MM.1S (cell line): ENCODE measurements at regions not wholly inside any gene's neighbourhood (a gene's known extent, or its start where the extent isn't known, plus 50 kb on each side); places are given as distances from the start of the nearest gene placed in this dataset.

Experiments
- DNase-seq: peaks from one replicate; pipeline ENCODE4 v3.0.0-alpha.2; 2015
- H2AFZ ChIP-seq: fragments of 300-600 bp; sonication (generic); 2 replicates; pipeline ENCODE4 v1.6.0; 2016; ENCODE audit warnings: antibody characterized with exemption, low read length
- H3F3A ChIP-seq: fragments of 300-600 bp; sonication (generic); 2 replicates; pipeline ENCODE4 v1.6.1; 2016; ENCODE audit warnings: mild to moderate bottlenecking, antibody characterized with exemption, low read length, moderate library complexity, mixed read lengths; ENCODE audit not compliant: insufficient read depth
- H3K27ac ChIP-seq: fragments of 300-600 bp; sonication (generic); 2 replicates; pipeline ENCODE4 v1.5.1; 2016; ENCODE audit warnings: mild to moderate bottlenecking, low read length
- H3K27me3 ChIP-seq: fragments of 300-600 bp; sonication (generic); replicated peaks from 2 replicates; pipeline ENCODE4 v1.6.0; 2016; ENCODE audit warnings: low read length; ENCODE audit not compliant: insufficient read depth
- H3K36me3 ChIP-seq: fragments of 300-600 bp; sonication (generic); replicated peaks from 2 replicates; pipeline ENCODE4 v1.6.1; 2016; ENCODE audit warnings: mild to moderate bottlenecking, low read length, mixed read lengths; ENCODE audit not compliant: insufficient read depth
- H3K4me1 ChIP-seq: fragments of 300-600 bp; sonication (generic); 2 replicates; pipeline ENCODE4 v1.6.1; 2016; ENCODE audit warnings: low read length, mixed read lengths
- H3K4me2 ChIP-seq: fragments of 300-600 bp; sonication (generic); 2 replicates; pipeline ENCODE4 v1.6.0; 2016; ENCODE audit warnings: low read depth, low read length
- H3K4me3 ChIP-seq: fragments of 300-600 bp; sonication (generic); 2 replicates; pipeline ENCODE4 v1.5.1; 2016; ENCODE audit warnings: low read length, mixed read lengths
- H3K79me2 ChIP-seq: fragments of 300-600 bp; sonication (generic); 2 replicates; pipeline ENCODE4 v1.6.1; 2016; ENCODE audit warnings: mixed run types, low read length, mixed read lengths
- H3K9ac ChIP-seq: fragments of 300-600 bp; sonication (generic); 2 replicates; pipeline ENCODE4 v1.6.1; 2016; ENCODE audit warnings: low read length, mixed read lengths
- H3K9me2 ChIP-seq: fragments of 300-600 bp; sonication (generic); replicated peaks from 2 replicates; pipeline ENCODE4 v1.6.1; 2016; ENCODE audit warnings: mild to moderate bottlenecking, low read length, mixed read lengths; ENCODE audit not compliant: insufficient read depth
- H3K9me3 ChIP-seq: fragments of 300-600 bp; sonication (generic); replicated peaks from 2 replicates; pipeline ENCODE4 v1.6.1; 2016; ENCODE audit warnings: mild to moderate bottlenecking, low read length, mixed read lengths; ENCODE audit not compliant: insufficient read depth
- H4K20me1 ChIP-seq: fragments of 300-600 bp; sonication (generic); 2 replicates; pipeline ENCODE4 v1.6.1; 2016; ENCODE audit warnings: mild to moderate bottlenecking, low read length, moderate library complexity, mixed read lengths; ENCODE audit not compliant: insufficient read depth
- CTCF ChIP-seq: fragments of 300-600 bp; sonication (generic); IDR thresholded peaks from 2 replicates; pipeline ENCODE4 v1.5.1; 2016; ENCODE audit warnings: antibody characterized with exemption, low read length, mixed read lengths
- EZH2 ChIP-seq: fragments of 300-600 bp; sonication (generic); optimal IDR thresholded peaks from 2 replicates; pipeline ENCODE3; 2017; ENCODE audit warnings: low read depth, mild to moderate bottlenecking, antibody characterized with exemption, low read length, mixed read lengths
- EZH2phosphoT487 ChIP-seq: fragments of 300-600 bp; sonication (generic); IDR thresholded peaks from 2 replicates; pipeline ENCODE4 v1.6.1; 2018; ENCODE audit warnings: antibody characterized with exemption, low read length

DNA sequence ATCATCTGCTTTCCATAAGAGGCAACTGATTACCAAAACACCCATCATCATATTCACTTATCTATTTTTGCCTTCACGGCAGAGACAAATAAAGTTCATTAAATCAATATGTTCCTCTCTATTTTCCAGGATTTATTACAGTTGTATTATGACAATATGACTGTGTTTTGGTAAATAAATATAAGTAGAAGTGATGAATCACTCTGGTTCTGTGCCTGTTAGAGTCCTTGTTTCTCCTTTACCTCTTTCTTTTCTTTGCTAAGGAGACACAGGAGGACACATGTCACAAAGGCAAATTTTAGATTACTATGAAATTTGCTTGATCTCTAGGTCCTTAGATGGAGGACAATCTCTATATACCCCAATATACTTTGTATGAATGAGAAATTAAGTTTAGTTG lies 152.6 kb upstream of the PLSCR5 start:
- Histone ChIP-seq H3F3A (no peaks in the 10 kb centered on the region), H4K20me1 (no peaks in the 10 kb centered on the region), H3K9me3 (no peaks in the 10 kb centered on the region), H3K79me2 (no peaks in the 10 kb centered on the region), H3K36me3 (no peaks in the 10 kb centered on the region), H2AFZ (no peak overlapping the region), H3K4me1 (no peaks in the 10 kb centered on the region), H3K9me2 (no peaks in the 10 kb centered on the region), H3K27me3 (no peaks in the 10 kb centered on the region), H3K4me3 (no peak overlapping the region), H3K9ac (no peak overlapping the region), H3K4me2 (no peak overlapping the region), H3K27ac (no peak overlapping the region)
- no peak for DNase-seq
- no peak for TF ChIP-seq EZH2
- TF ChIP-seq EZH2phosphoT487 = no peak
- TF ChIP-seq CTCF = no peak

DNA sequence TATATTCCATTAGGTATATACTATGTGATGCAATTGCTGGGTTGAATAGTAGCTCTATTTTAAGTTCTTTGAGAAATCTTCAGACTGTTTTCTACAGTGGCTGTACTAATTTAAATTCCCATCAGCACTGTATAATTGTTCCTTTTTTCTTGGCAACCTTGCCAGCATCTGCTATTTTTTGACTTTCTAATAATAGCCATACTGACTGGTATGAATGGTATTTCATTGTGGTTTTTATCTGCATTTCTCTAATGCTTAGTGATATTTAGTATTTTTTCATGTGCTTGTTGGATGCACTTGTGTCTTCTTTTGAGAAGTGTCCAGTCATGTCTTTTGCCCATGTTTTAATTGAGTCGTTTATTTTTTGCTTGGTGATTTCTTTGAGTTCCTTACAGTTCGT lies 145.1 kb upstream of the PLSCR5 start:
- peak; percentile 27 for DNase-seq
- no peaks in the 10 kb centered on the region for H3K9me2 ChIP-seq
- no peaks in the 10 kb centered on the region for H3F3A ChIP-seq
- H3K27me3 ChIP-seq = no peaks in the 10 kb centered on the region
- H3K9me3 ChIP-seq = no peaks in the 10 kb centered on the region
- TF ChIP-seq CTCF (no peak), EZH2phosphoT487 (no peak), EZH2 (no peak)
- H3K4me1 ChIP-seq = peaks cover 9% of the 10 kb centered on the region
- H3K9ac ChIP-seq = no peak overlapping the region
- no peak overlapping the region for H3K4me2 ChIP-seq
- H3K27ac ChIP-seq = no peak overlapping the region
- H3K36me3 ChIP-seq = no peaks in the 10 kb centered on the region
- no peaks in the 10 kb centered on the region for H3K79me2 ChIP-seq
- no peaks in the 10 kb centered on the region for H4K20me1 ChIP-seq
- no peak overlapping the region for H3K4me3 ChIP-seq
- no peak overlapping the region for H2AFZ ChIP-seq

DNA sequence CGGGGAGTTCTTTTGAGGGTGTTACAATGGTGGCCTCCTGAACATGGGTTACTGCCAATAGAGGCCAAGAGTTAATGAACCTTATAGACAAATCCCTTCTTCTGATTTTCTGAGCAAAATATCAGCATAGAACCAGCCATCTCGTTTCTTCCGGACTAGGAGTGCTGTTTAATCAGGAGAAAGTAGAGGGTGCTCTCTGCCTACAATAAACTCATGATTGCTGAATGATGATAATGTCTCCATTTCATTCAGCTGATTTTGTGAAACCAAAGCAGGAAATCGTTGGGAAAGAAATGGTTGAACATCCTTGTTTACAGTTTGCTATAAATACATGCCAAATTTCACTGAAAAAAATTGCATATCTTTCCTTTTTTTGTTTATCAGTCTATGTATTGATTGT lies 142.8 kb upstream of the PLSCR5 start:
- H3K27me3 ChIP-seq = no peaks in the 10 kb centered on the region

More for the DNA sequence above, 142.8 kb upstream of the PLSCR5 start:
- TF ChIP-seq EZH2 (no peak), EZH2phosphoT487 (no peak), CTCF (no peak)
- no peak overlapping the region for H3K4me3 ChIP-seq
- H3K4me2 ChIP-seq = no peak overlapping the region
- H3K9me2 ChIP-seq = no peaks in the 10 kb centered on the region
- H2AFZ ChIP-seq = no peak overlapping the region
- H3K4me1 ChIP-seq = peaks cover 9% of the 10 kb centered on the region
- no peak overlapping the region for H3K9ac ChIP-seq
- no peaks in the 10 kb centered on the region for H3K9me3 ChIP-seq
- no peaks in the 10 kb centered on the region for H4K20me1 ChIP-seq
- DNase-seq = no peak
- H3F3A ChIP-seq = no peaks in the 10 kb centered on the region
- H3K27ac ChIP-seq = no peak overlapping the region
- H3K36me3 ChIP-seq = no peaks in the 10 kb centered on the region
- H3K79me2 ChIP-seq = no peaks in the 10 kb centered on the region
